Activated T-helper 1 cell treated with anti-CD3 and anti-CD28 coated beads, Interleukin-12 subunit alpha, Interleukin-12 subunit beta, Interleukin-2, Interleukin-4 antibody, amounts not matched to agents 30 ng/mL and 10 ng/mL and 1 ng/mL, durations not matched to agents 14 hours and 24 hours and 36 hours (primary cell): ENCODE measurements at regions not wholly inside any gene's neighbourhood (a gene's known extent, or its start where the extent isn't known, plus 50 kb on each side); places are given as distances from the start of the nearest gene placed in this dataset.

Source experiments
- DNase-seq: peaks from one replicate; pipeline ENCODE4 v3.0.0; 2021; ENCODE audit warnings: low spot score
- H3K27ac Mint-ChIP-seq: one replicate; pipeline ENCODE4 v1.8.0; 2021; ENCODE audit warnings: mild to moderate bottlenecking, mixed read lengths
- H3K27me3 Mint-ChIP-seq: one replicate; pipeline ENCODE4 v1.8.0; 2022; ENCODE audit warnings: mild to moderate bottlenecking, moderate library complexity, mixed read lengths; ENCODE audit not compliant: insufficient read depth
- H3K36me3 Mint-ChIP-seq: one replicate; pipeline ENCODE4 v1.8.0; 2021; ENCODE audit warnings: low read depth, mixed read lengths
- H3K4me1 Mint-ChIP-seq: one replicate; pipeline ENCODE4 v1.8.0; 2021; ENCODE audit warnings: low read depth, mixed read lengths
- H3K4me3 Mint-ChIP-seq: one replicate; pipeline ENCODE4 v1.8.0; 2021; ENCODE audit warnings: mild to moderate bottlenecking, moderate library complexity, mixed read lengths
- H3K9me3 Mint-ChIP-seq: one replicate; pipeline ENCODE4 v1.8.0; 2021; ENCODE audit warnings: mixed read lengths
- intact Hi-C: fragments of 100-400 bp; cut with micrococcal nuclease; formaldehyde crosslinking; loops from one replicate; pipeline ENCODE4 v1.15.1; 2024

- Mint-ChIP-seq H3K9me3 (peaks cover 7% of the 10 kb centered on the region), H3K4me1 (no peaks in the 10 kb centered on the region), H3K36me3 (no peaks in the 10 kb centered on the region), H3K4me3 (no peak overlapping the region), H3K27me3 (no peaks in the 10 kb centered on the region), H3K27ac (no peak overlapping the region)
- intact Hi-C loops, result no loop called here
- DNase-seq, result no peak
These were observed 785.6 kb upstream of the SOX9 start for GRCh38 chr17:71335212-71335611.

- H3K9me3 Mint-ChIP-seq, result peaks cover 12% of the 10 kb centered on the region
- DNase-seq, result no peak
- H3K27ac Mint-ChIP-seq, result no peak overlapping the region
- H3K4me1 Mint-ChIP-seq, result no peaks in the 10 kb centered on the region
- H3K36me3 Mint-ChIP-seq, result no peaks in the 10 kb centered on the region
- H3K4me3 Mint-ChIP-seq, result no peak overlapping the region
- no peaks in the 10 kb centered on the region for H3K27me3 Mint-ChIP-seq
- intact Hi-C loops, result no loop called here
These were observed 782.9 kb upstream of the SOX9 start for GRCh38 chr17:71337938-71338337.

- no peaks in the 10 kb centered on the region for H3K4me1 Mint-ChIP-seq
- intact Hi-C loops, result no loop called here
- no peak overlapping the region for H3K4me3 Mint-ChIP-seq
- no peaks in the 10 kb centered on the region for H3K27me3 Mint-ChIP-seq
- H3K36me3 Mint-ChIP-seq, result no peaks in the 10 kb centered on the region
- DNase-seq, result no peak
- H3K9me3 Mint-ChIP-seq, result peaks cover 12% of the 10 kb centered on the region
- H3K27ac Mint-ChIP-seq, result no peak overlapping the region
These were observed 782.4 kb upstream of the SOX9 start for GRCh38 chr17:71338396-71338795.

GRCh38 chr17:71339206-71339605, 781.6 kb upstream of the SOX9 start:
- no peak overlapping the region for H3K4me3 Mint-ChIP-seq
- H3K27ac Mint-ChIP-seq, result no peak overlapping the region
- DNase-seq, result no peak
- H3K4me1 Mint-ChIP-seq, result no peaks in the 10 kb centered on the region
- H3K36me3 Mint-ChIP-seq, result no peaks in the 10 kb centered on the region
- H3K27me3 Mint-ChIP-seq, result no peaks in the 10 kb centered on the region
- intact Hi-C loops, result no loop called here
- peaks cover 15% of the 10 kb centered on the region for H3K9me3 Mint-ChIP-seq

- Mint-ChIP-seq H3K27me3 (no peaks in the 10 kb centered on the region), H3K4me3 (no peak overlapping the region), H3K4me1 (no peaks in the 10 kb centered on the region), H3K27ac (no peak overlapping the region), H3K36me3 (no peaks in the 10 kb centered on the region), H3K9me3 (peaks cover 29% of the 10 kb centered on the region)
- intact Hi-C loops, result no loop called here
- no peak for DNase-seq
These were observed 778.1 kb upstream of the SOX9 start for GRCh38 chr17:71342737-71343136.

- H3K27me3 Mint-ChIP-seq, result no peaks in the 10 kb centered on the region
- peaks cover 35% of the 10 kb centered on the region for H3K9me3 Mint-ChIP-seq
- no peak overlapping the region for H3K27ac Mint-ChIP-seq
- intact Hi-C loops, result no loop called here
- H3K4me1 Mint-ChIP-seq, result no peaks in the 10 kb centered on the region
- H3K36me3 Mint-ChIP-seq, result no peaks in the 10 kb centered on the region
- H3K4me3 Mint-ChIP-seq, result no peak overlapping the region
- no peak for DNase-seq
These were observed 770.8 kb upstream of the SOX9 start for GRCh38 chr17:71349908-71350600.

GRCh38 chr17:71360301-71360700, 760.5 kb upstream of the SOX9 start:
- no peaks in the 10 kb centered on the region for H3K4me1 Mint-ChIP-seq
- no peak overlapping the region for H3K4me3 Mint-ChIP-seq
- peaks cover 27% of the 10 kb centered on the region for H3K9me3 Mint-ChIP-seq
- no peaks in the 10 kb centered on the region for H3K36me3 Mint-ChIP-seq
- no peak overlapping the region for H3K27ac Mint-ChIP-seq
- intact Hi-C loops, result no loop called here
- H3K27me3 Mint-ChIP-seq, result no peaks in the 10 kb centered on the region
- no peak for DNase-seq

- no peak for DNase-seq
- H3K27me3 Mint-ChIP-seq, result no peaks in the 10 kb centered on the region
- peaks cover 27% of the 10 kb centered on the region for H3K9me3 Mint-ChIP-seq
- H3K4me1 Mint-ChIP-seq, result no peaks in the 10 kb centered on the region
- intact Hi-C loops, result no loop called here
- no peaks in the 10 kb centered on the region for H3K36me3 Mint-ChIP-seq
- H3K27ac Mint-ChIP-seq, result no peak overlapping the region
- H3K4me3 Mint-ChIP-seq, result no peak overlapping the region
These were observed 759.0 kb upstream of the SOX9 start for GRCh38 chr17:71361656-71362450.

GRCh38 chr17:71363661-71364060, 757.2 kb upstream of the SOX9 start:
- H3K36me3 Mint-ChIP-seq, result no peaks in the 10 kb centered on the region
- H3K4me1 Mint-ChIP-seq, result no peaks in the 10 kb centered on the region
- peaks cover 26% of the 10 kb centered on the region for H3K9me3 Mint-ChIP-seq
- intact Hi-C loops, result no loop called here
- H3K27ac Mint-ChIP-seq, result no peak overlapping the region
- no peaks in the 10 kb centered on the region for H3K27me3 Mint-ChIP-seq
- no peak overlapping the region for H3K4me3 Mint-ChIP-seq
- DNase-seq, result no peak

- intact Hi-C loops, result no loop called here
- Mint-ChIP-seq H3K4me1 (no peaks in the 10 kb centered on the region), H3K9me3 (peaks cover 10% of the 10 kb centered on the region), H3K27ac (no peak overlapping the region), H3K4me3 (no peak overlapping the region), H3K27me3 (no peaks in the 10 kb centered on the region), H3K36me3 (no peaks in the 10 kb centered on the region)
- DNase-seq, result no peak
These were observed 749.0 kb upstream of the SOX9 start for GRCh38 chr17:71371809-71372208.

- no peak for DNase-seq
- Mint-ChIP-seq H3K36me3 (no peaks in the 10 kb centered on the region), H3K27ac (no peak overlapping the region), H3K4me1 (no peaks in the 10 kb centered on the region), H3K27me3 (no peaks in the 10 kb centered on the region), H3K4me3 (no peak overlapping the region), H3K9me3 (peaks cover 8% of the 10 kb centered on the region)
- intact Hi-C loops, result no loop called here
These were observed 744.9 kb upstream of the SOX9 start for GRCh38 chr17:71375948-71376347.

GRCh38 chr17:71376933-71377332, 743.9 kb upstream of the SOX9 start:
- H3K4me1 Mint-ChIP-seq, result no peaks in the 10 kb centered on the region
- no peaks in the 10 kb centered on the region for H3K36me3 Mint-ChIP-seq
- H3K9me3 Mint-ChIP-seq, result peaks cover 8% of the 10 kb centered on the region
- intact Hi-C loops, result no loop called here
- H3K27me3 Mint-ChIP-seq, result no peaks in the 10 kb centered on the region
- no peak for DNase-seq
- H3K27ac Mint-ChIP-seq, result no peak overlapping the region
- H3K4me3 Mint-ChIP-seq, result no peak overlapping the region

GRCh38 chr17:71378036-71378435, 742.8 kb upstream of the SOX9 start:
- peaks cover 8% of the 10 kb centered on the region for H3K9me3 Mint-ChIP-seq
- H3K27me3 Mint-ChIP-seq, result no peaks in the 10 kb centered on the region
- H3K36me3 Mint-ChIP-seq, result no peaks in the 10 kb centered on the region
- no peak overlapping the region for H3K4me3 Mint-ChIP-seq
- DNase-seq, result no peak
- H3K4me1 Mint-ChIP-seq, result no peaks in the 10 kb centered on the region
- H3K27ac Mint-ChIP-seq, result no peak overlapping the region
- intact Hi-C loops, result no loop called here
